ENCODE measurements at regions not wholly inside any gene's neighbourhood (a gene's known extent, or its start where the extent isn't known, plus 50 kb on each side); places are given as distances from the start of the nearest gene placed in this dataset.

- TF ChIP-seq CTCF (CRISPR knock-in tag; IDR thresholded peaks at IDR 0.05) (no peak), TIGD3 (CRISPR knock-in tag; IDR thresholded peaks at IDR 0.05; ENCODE audit: borderline replicate concordance) (no peak), MXI1 (IDR thresholded peaks at IDR 0.05; ENCODE audit: borderline replicate concordance, low read depth, low read length) (no peak)
Observed at GRCh38 chr5:125236981-125237380, 490.5 kb upstream of the ZNF608 start.

Data from HepG2 (cell line).